Amniotic stem cell (primary cell): ENCODE measurements at regions not wholly inside any gene's neighbourhood (a gene's known extent, or its start where the extent isn't known, plus 50 kb on each side); places are given as distances from the start of the nearest gene placed in this dataset.
A peak's percentile ranks its signal among the peaks of the same experiment; 100 is the strongest.
"Not testable (repeated sequence)": the region's sequence is repeated elsewhere in the genome, so short reads cannot be mapped to it uniquely, and the experiment has no call there.

Experiments
- DNase-seq: peaks from one replicate; lab custom pipeline; 2025; lab: John Stamatoyannopoulos, UW

GRCh38 chr5:89350684-89351083 is 467.7 kb upstream of the MEF2C start:
- no peak for DNase-seq

GRCh38 chr5:89349246-89349980 is 466.4 kb upstream of the MEF2C start:
- DNase-seq, result no peak

- no peak for DNase-seq
Measured at GRCh38 chr5:89346573-89346972, 463.6 kb upstream of the MEF2C start.

GRCh38 chr5:89343666-89344065 is 460.7 kb upstream of the MEF2C start:
- no peak for DNase-seq

- peak; percentile 77 for DNase-seq
Measured at GRCh38 chr5:89342106-89342876, 459.3 kb upstream of the MEF2C start.

- no peak for DNase-seq
Measured at GRCh38 chr5:89338935-89339334, 456.0 kb upstream of the MEF2C start.

- DNase-seq, result no peak
Measured at GRCh38 chr5:89336111-89336510, 453.1 kb upstream of the MEF2C start.

- DNase-seq, result no peak
Measured at GRCh38 chr5:89330140-89330539, 447.2 kb upstream of the MEF2C start.

GRCh38 chr5:89327608-89328007 is 444.6 kb upstream of the MEF2C start:
- no peak for DNase-seq

- DNase-seq, result no peak
Measured at GRCh38 chr5:89324990-89325389, 442.0 kb upstream of the MEF2C start.

GRCh38 chr5:89320421-89321277 is 437.7 kb upstream of the MEF2C start:
- no peak for DNase-seq

- DNase-seq, result not testable (repeated sequence)
Measured at GRCh38 chr5:89317838-89318237, 434.9 kb upstream of the MEF2C start.

- no peak for DNase-seq
Measured at GRCh38 chr5:89315286-89316100, 432.5 kb upstream of the MEF2C start.

- peak; percentile 61 for DNase-seq
Measured at GRCh38 chr5:89313804-89314588, 431.0 kb upstream of the MEF2C start.

GRCh38 chr5:89313044-89313443 is 430.1 kb upstream of the MEF2C start:
- DNase-seq, result no peak

GRCh38 chr5:89309268-89309667 is 426.3 kb upstream of the MEF2C start:
- no peak for DNase-seq

- DNase-seq, result no peak
Measured at GRCh38 chr5:89308606-89309040, 425.6 kb upstream of the MEF2C start.

- DNase-seq, result no peak
Measured at GRCh38 chr5:89307972-89308371, 425.0 kb upstream of the MEF2C start.

- DNase-seq, result not testable (repeated sequence)
Measured at GRCh38 chr5:89307141-89307540, 424.2 kb upstream of the MEF2C start.

GRCh38 chr5:89303033-89303480 is 420.1 kb upstream of the MEF2C start:
- no peak for DNase-seq
